ENCODE measurements at regions not wholly inside any gene's neighbourhood (a gene's known extent, or its start where the extent isn't known, plus 50 kb on each side); places are given as distances from the start of the nearest gene placed in this dataset.

- DNase-seq (ENCODE audit: low read depth in 2 of 2, low spot score in 1 of 2), result no peak
Observed at GRCh38 chr2:11920993-11921583, 174.7 kb downstream of the LPIN1 start.

- no peak for DNase-seq (ENCODE audit: low read depth in 2 of 2, low spot score in 1 of 2)
Observed at GRCh38 chr2:11922294-11922693, 175.9 kb downstream of the LPIN1 start.

GRCh38 chr2:11923935-11924334 is 177.5 kb downstream of the LPIN1 start:
- no peak for DNase-seq (ENCODE audit: low read depth in 2 of 2, low spot score in 1 of 2)

DNA sequence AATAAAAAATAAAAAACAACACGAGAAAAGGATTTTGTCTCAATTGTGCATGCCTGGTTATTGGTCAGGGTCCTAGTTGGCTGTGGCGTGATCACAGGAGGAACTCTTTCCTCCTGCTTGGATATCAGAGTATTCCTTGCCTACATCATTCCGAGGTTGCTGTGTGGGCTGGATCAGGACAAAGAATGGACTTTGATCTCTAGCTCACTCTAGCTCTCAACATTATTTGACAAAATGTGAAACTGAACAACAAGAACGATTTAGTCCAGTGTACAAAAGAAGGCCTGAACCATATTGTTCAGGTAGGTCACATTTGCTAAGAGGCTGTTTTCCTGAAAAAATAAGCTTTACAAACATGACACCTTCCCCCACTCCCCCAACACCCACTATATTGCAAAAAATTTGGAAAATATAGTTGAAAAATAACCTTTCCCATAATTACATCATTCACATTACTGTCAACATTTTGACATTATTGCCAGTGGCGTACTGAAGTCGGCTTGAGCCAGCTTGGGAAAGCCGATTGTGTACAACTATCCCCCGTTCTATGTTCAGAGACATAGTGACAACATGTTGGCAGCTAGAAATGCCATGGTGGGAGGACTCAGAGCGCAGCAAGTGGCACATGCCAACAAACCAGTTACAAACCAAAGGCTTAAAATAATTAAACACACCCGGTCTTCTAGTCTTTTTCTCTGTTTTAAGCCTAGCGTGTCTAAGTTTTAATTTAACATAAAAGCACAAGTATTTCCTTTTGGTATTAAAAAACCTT is 179.0 kb downstream of the LPIN1 start:
- DNase-seq (ENCODE audit: low read depth in 2 of 2, low spot score in 1 of 2), result no peak

DNA sequence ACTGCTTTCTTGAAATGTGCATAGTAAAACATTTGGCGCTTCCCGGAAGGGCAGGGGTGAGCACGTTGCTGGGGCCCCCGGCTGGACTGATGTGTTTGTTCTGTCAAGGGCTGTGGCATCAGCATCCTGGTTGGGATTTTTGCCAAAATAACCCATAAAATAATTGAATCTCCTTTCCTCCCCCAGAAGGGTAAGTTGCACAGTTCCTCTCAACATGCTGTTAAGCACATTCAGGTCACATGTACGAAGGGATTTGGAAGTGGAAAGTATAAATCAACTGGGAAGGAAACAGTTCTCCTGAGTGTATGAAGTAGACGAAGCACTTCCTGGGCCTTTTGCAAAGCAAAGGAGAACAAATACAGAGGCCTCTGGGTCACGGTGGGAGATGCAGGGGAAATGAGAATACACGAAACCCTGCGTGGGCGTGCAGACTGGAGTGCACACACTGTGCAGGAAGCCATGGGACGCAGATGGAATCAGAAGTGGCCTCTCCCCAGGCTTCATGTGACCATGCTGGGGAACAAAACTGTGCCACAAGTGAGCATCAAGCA is 183.9 kb downstream of the LPIN1 start:
- DNase-seq (ENCODE audit: low read depth in 2 of 2, low spot score in 1 of 2), result no peak

GRCh38 chr2:11932048-11932512 is 185.6 kb downstream of the LPIN1 start:
- no peak for DNase-seq (ENCODE audit: low read depth in 2 of 2, low spot score in 1 of 2)

DNA sequence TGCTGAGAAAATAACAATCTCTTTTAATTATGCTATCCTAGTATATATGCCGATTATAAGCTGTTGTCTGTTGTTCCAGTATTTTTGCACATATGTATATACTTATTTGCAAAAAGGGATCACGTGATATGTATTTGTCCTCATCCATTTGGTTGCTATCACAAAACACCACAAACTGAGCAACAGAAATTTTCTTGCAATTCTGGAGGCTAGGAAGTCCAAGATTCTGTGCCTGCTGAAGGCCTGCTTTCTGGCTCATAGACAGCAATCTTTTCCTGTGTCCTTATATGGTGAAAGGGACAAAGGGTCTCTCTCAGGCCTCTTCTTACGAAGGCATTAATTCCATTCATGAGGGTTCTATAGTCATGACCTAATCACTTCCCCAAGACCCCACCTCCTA is 186.5 kb downstream of the LPIN1 start:
- DNase-seq (ENCODE audit: low read depth in 2 of 2, low spot score in 1 of 2), result no peak

- no peak for DNase-seq (ENCODE audit: low read depth in 2 of 2, low spot score in 1 of 2)
Observed at GRCh38 chr2:11933854-11934253, 187.4 kb downstream of the LPIN1 start.

GRCh38 chr2:11936761-11937160 is 190.3 kb downstream of the LPIN1 start:
- no peak for DNase-seq (ENCODE audit: low read depth in 2 of 2, low spot score in 1 of 2)

GRCh38 chr2:11938196-11938595 is 191.8 kb downstream of the LPIN1 start:
- no peak for DNase-seq (ENCODE audit: low read depth in 2 of 2, low spot score in 1 of 2)

GRCh38 chr2:11939523-11939922 is 193.1 kb downstream of the LPIN1 start:
- no peak for DNase-seq (ENCODE audit: low read depth in 2 of 2, low spot score in 1 of 2)

DNA sequence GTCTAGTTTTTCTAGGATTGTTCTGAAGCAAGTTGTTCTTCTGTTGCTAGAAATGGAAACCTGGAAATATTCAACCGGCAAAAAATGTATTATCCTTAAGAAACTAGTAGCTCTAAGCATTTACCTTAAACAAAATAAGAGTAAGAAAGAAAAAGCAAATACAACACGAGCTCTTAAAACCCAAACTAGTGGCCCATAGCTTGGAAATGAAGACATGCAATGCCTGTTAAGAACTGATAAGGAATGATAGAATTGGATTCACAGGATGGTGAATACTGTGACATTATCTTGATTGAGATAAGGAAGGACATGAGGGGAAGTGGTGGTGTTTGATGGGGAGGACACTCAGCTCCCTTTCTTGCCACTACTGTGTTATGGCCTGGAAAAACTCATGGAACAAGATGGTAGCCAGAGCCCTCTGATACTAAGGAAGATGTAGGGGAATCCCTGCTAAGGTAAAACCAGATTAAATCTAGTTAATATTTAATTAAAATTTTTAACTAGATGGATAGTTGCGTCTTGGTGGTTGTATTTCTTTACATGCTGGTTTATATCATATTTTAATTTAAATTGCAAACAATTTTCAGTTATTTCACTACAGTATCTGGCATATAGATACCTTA is 193.8 kb downstream of the LPIN1 start:
- no peak for DNase-seq (ENCODE audit: low read depth in 2 of 2, low spot score in 1 of 2)

DNA sequence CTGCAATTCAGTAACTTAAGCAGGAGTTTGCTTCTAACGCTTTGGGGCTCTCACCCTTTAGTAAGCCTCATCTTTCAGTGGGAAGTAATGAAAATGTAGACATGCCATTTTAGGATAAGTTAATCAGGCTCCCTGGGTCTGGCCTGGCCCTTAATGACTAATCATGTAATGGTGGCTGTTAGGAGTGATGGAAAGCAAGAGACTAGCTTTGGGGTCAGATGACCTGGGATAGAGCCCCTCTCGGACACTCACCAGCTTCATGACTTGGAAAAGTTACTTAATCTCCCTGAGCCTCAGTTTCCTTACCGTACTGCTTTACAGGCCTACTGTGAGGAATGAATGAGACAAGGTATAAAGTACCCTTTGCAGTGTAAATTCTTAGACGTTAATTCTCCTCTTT is 194.4 kb downstream of the LPIN1 start:
- DNase-seq (ENCODE audit: low read depth in 2 of 2, low spot score in 1 of 2), result no peak

DNA sequence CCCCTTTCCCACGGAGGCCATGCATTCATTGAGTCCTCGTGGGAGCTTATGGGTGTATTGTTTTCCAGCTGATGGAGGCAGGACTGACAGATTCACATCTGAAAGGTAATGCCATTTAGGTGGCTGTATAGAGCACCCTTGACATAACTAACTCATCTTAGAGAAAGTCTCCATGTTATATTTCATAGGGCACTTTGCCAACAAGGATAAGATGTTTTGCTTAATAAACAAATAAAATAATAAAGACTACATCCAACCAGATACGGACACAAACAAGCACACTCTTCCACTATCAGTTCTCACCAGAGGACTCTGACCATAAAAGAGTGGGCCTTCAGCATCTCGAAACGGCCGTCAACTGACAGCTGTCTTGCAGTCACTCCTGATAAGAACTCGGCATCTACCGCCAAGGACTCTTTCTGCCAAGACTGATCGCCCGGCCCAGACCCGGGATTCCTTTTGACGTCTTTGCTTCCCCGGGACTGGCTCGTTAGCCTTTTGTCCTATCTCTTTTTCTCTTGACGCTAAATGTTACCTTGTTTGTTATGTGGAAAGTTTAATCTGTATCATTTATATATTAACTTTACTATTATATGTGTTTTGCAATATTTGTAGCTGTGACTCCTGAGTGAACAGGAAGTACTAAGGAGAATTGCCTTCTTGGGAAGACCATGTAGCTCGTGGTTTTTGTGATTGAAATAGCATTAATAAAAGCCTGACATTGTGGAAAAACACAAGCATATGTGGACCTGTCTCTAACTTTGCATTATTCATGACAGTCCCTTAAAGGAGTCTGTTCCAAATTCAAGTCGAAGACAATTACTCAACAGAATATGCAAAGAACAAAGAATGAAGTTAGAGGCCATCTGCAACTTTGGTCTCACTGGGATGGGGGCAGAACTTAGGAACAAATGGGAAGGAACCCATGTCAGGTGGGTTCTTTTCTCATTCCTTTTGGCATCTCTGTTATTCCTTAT is 195.1 kb downstream of the LPIN1 start:
- DNase-seq (ENCODE audit: low read depth in 2 of 2, low spot score in 1 of 2), result no peak

- no peak for DNase-seq (ENCODE audit: low read depth in 2 of 2, low spot score in 1 of 2)
Observed at GRCh38 chr2:11942178-11942569, 195.7 kb downstream of the LPIN1 start.

DNA sequence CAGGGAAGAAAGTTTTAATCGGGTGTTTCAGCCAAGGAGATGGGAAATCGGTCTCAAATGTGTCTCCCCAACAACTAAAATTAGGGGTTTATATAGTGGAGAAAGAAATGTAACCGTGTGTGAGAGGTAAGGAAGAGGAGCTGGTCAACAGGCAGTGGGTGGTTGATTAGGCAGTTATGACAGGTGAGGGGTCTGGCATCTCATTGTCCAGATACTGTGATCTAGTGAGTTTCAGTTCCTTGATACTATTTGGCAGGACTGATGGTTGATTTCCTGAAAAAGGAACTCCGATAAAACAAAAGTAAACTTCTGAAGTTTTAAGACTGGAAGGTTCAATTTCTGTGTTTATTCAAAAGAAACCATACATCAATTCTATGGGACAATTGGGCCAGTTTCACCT is 197.9 kb downstream of the LPIN1 start:
- no peak for DNase-seq (ENCODE audit: low read depth in 2 of 2, low spot score in 1 of 2)

- DNase-seq (ENCODE audit: low read depth in 2 of 2, low spot score in 1 of 2), result no peak
Observed at GRCh38 chr2:11945139-11946126, 199.0 kb downstream of the LPIN1 start.

DNA sequence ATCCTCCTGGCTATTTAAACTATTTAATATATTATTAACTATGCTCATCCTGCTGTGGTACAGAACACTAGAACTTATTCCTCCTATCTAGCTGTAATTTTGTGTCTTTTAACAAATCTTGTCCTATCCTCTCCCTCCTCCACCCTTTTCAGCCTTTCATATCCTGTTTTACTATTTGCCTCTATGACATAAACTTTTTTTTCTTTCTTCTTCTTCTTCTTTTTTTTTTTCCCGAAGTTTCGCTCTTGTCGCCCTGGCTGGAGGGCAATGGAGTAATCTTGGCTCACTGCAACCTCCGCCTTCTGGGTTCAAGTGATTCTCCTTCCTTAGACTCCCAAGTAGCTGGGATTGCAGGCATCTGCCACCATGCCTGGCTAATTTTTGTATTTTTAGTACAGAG is 201.5 kb downstream of the LPIN1 start:
- no peak for DNase-seq (ENCODE audit: low read depth in 2 of 2, low spot score in 1 of 2)

DNA sequence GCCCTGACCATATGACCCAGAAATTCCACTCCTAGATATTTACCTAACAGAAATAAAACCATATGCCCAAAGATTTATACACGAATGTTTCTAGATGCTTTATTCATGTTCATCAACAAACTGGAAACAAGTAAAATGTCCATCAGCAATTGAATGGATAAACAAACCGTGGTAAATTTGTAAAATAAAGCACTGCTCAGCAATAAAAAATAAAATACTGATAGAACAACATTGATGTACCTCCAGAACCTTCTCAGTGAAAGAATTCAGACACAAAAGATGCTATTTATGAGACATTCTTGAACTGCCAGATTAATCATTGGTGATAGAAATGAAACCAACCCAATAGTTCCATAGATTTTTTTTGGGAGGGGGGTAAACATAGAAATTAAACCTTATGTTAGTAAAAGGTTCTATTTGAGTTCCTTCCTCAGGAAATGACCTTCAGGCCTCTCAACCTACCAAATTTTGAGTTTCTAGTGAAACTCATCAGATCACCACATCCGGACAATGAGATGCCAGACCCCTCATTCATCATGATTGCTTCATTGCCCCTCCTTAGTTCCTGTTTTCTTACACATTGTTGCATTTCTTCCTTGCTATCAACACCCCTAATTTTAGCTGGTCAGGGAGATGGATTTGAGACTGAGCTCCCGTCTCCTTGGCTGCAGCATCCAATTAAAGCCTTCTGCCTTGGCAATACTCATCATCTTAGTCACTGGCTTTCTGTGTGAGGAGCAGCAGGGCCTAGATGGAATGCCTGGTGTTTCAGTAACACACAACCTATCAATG is 203.5 kb downstream of the LPIN1 start:
- no peak for DNase-seq (ENCODE audit: low read depth in 2 of 2, low spot score in 1 of 2)
